ENCODE measurements at regions not wholly inside any gene's neighbourhood (a gene's known extent, or its start where the extent isn't known, plus 50 kb on each side); places are given as distances from the start of the nearest gene placed in this dataset.

GRCh38 chr16:62224646-62225209 is 188.5 kb upstream of the CDH8 start:
- no peak for TF ChIP-seq CTCF (IDR thresholded peaks at IDR 0.05; ENCODE audit: low read depth, low read length, missing control alignments)
- H3K4me3 ChIP-seq (ENCODE audit: low read depth, low read length): no peak overlapping the region
- DNase-seq (ENCODE audit: low read depth): no peak

- H3K4me3 ChIP-seq (ENCODE audit: low read depth, low read length): no peak overlapping the region
- TF ChIP-seq CTCF (IDR thresholded peaks at IDR 0.05; ENCODE audit: low read depth, low read length, missing control alignments): no peak
- no peak for DNase-seq (ENCODE audit: low read depth)
Measured at GRCh38 chr16:62216837-62217236, 180.6 kb upstream of the CDH8 start.

GRCh38 chr16:62213763-62214162 is 177.5 kb upstream of the CDH8 start:
- no peak for TF ChIP-seq CTCF (IDR thresholded peaks at IDR 0.05; ENCODE audit: low read depth, low read length, missing control alignments)
- no peak overlapping the region for H3K4me3 ChIP-seq (ENCODE audit: low read depth, low read length)
- no peak for DNase-seq (ENCODE audit: low read depth)

GRCh38 chr16:62208934-62209333 is 172.7 kb upstream of the CDH8 start:
- no peak overlapping the region for H3K4me3 ChIP-seq (ENCODE audit: low read depth, low read length)
- DNase-seq (ENCODE audit: low read depth): no peak
- no peak for TF ChIP-seq CTCF (IDR thresholded peaks at IDR 0.05; ENCODE audit: low read depth, low read length, missing control alignments)

GRCh38 chr16:62205459-62205858 is 169.2 kb upstream of the CDH8 start:
- H3K4me3 ChIP-seq (ENCODE audit: low read depth, low read length): no peak overlapping the region
- no peak for TF ChIP-seq CTCF (IDR thresholded peaks at IDR 0.05; ENCODE audit: low read depth, low read length, missing control alignments)
- no peak for DNase-seq (ENCODE audit: low read depth)

- DNase-seq (ENCODE audit: low read depth): no peak
- no peak overlapping the region for H3K4me3 ChIP-seq (ENCODE audit: low read depth, low read length)
- TF ChIP-seq CTCF (IDR thresholded peaks at IDR 0.05; ENCODE audit: low read depth, low read length, missing control alignments): no peak
Measured at GRCh38 chr16:62201911-62202310, 165.7 kb upstream of the CDH8 start.

- no peak for DNase-seq (ENCODE audit: low read depth)
- no peak for TF ChIP-seq CTCF (IDR thresholded peaks at IDR 0.05; ENCODE audit: low read depth, low read length, missing control alignments)
- no peak overlapping the region for H3K4me3 ChIP-seq (ENCODE audit: low read depth, low read length)
Measured at GRCh38 chr16:62194828-62195227, 158.6 kb upstream of the CDH8 start.

Measured in GM12864 (cell line).